GM18508 (cell line): ENCODE measurements at regions not wholly inside any gene's neighbourhood (a gene's known extent, or its start where the extent isn't known, plus 50 kb on each side); places are given as distances from the start of the nearest gene placed in this dataset.
"Not testable (repeated sequence)": the region's sequence is repeated elsewhere in the genome, so short reads cannot be mapped to it uniquely, and the experiment has no call there.

Source experiments
- ATAC-seq: cut with Tn5 transposase; IDR thresholded peaks from one replicate; pipeline ENCODE4 v1.9.1; 2021; ENCODE audit warnings: moderate number of reproducible peaks; ENCODE audit not compliant: insufficient read depth, unreplicated experiment

- ATAC-seq = no peak
These were observed 370.1 kb upstream of the ONECUT1 start for GRCh38 chr15:53160092-53160704.

GRCh38 chr15:53159458-53159857 lies 369.3 kb upstream of the ONECUT1 start:
- no peak for ATAC-seq

GRCh38 chr15:53158995-53159394 lies 368.9 kb upstream of the ONECUT1 start:
- no peak for ATAC-seq

DNA sequence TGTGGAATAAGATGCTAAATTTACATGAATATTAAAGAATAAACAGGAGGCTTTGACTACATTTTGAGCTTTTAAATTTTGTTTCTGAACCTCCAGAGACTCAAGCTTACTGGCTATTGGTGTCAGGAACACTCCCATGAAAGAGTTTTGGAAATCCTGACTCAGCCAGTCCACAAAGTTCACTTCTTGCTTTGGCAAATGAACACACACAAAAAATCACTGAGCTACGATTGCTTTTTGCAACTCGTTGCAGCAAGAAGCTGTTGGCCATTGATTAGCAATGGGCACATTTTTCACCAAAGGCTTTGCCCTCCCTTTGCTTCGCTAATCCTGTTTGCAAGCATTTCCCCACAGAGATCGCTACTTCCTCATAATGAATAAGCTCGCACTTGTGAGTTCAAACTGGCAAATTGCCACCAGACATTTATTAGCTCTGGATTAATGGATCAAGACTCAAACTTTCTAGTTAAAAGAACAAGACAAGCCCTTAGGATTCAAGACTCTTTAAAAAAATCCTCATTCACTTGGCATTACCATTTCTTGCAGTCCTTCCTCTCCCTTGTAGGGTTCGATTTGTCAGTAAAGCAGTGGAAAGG lies 343.2 kb upstream of the ONECUT1 start:
- no peak for ATAC-seq

DNA sequence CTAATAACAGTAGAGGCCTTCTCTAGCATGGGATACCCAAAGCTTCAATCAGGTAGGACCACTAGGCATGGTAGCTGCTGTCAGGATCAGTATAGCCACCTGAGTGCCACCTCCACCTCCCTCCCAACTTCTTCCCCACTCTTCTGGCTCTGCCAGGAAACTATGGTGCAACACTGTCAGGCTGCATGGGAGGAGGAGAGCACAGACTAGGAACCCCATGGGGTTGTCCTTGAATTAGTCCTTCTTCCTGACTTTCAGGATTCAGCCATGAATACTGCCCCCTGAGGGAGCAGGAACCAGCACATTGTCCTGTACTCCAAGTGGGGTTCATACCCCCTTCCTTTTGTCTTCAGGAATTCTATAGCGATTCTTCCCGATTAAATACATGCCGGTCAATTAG lies 340.8 kb upstream of the ONECUT1 start:
- no peak for ATAC-seq

DNA sequence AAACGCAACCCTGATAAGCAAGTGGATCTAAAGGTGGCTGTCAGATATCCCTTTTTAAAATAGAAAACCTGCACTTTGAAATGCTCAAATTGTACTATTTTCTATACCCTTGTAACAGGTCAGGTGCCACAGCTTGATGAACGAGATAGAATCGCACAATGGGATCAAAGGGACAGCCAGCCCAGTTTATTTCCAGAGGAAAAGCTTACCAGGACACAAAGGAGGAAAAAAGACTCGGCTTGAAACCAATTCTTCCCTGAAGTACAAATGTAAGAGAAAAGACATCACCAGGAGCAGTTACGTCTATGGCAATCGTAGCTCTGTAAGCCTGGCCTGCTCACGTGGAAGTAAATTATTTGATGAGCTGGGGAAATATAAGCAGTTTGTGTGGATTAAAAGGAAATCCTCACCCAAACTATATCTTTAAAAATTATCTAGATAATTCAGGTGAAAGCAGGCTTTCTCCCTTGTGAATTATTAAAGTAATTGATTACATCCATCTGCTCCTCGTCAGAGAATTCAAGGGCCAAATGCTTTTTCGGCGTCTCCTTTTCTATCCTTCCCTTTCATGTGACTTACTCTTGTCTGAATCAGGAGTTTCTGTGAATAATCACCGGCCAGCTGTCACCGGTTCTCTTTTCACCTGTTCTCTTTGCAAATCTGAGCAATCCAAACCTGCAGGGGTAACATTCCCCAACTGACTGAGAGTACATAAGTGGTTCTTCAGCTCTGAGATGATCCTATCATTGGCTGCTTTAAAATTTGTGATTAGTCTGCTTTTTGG lies 339.2 kb upstream of the ONECUT1 start:
- ATAC-seq = no peak

DNA sequence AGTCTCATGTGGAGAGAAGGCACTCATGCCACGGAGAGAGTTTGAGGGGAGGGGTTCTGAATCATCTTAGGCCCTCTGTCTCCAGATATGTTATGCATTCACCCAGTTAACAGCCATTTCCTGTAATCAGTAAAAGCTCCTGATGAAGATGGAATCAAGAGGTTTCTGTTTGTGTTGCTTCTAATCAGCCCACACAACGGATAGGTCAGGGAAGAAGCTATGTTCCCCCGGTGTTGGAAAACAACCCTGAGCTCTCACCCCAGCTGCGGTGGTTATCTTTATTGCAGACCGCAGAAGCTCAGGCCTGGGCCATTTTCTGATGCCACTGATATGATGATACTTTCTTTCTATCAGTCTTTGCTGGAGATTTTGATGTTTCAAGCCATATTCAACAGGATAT lies 338.5 kb upstream of the ONECUT1 start:
- no peak for ATAC-seq

DNA sequence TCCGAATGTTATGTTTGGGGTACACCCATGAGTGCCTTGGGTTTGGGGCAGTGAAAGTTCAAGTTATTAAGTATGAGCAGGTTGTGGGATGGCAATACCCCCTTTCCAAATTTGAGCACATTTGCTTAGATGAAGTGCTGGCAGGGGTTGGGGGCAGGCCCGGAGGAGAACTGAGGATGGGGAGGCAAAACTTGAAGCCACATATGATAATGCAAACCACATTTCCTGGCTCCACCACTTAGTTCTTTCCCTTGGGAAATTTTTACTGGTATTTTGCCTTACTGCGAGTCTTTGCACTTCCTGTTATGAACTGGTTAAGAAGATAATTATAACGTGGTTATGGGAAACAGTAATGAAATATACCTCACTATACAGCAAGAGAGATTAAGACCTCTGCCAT lies 336.0 kb upstream of the ONECUT1 start:
- ATAC-seq = no peak

GRCh38 chr15:53122818-53123217 lies 332.7 kb upstream of the ONECUT1 start:
- ATAC-seq = no peak

GRCh38 chr15:53116915-53117314 lies 326.8 kb upstream of the ONECUT1 start:
- not testable (repeated sequence) for ATAC-seq

GRCh38 chr15:53116169-53116568 lies 326.0 kb upstream of the ONECUT1 start:
- no peak for ATAC-seq

DNA sequence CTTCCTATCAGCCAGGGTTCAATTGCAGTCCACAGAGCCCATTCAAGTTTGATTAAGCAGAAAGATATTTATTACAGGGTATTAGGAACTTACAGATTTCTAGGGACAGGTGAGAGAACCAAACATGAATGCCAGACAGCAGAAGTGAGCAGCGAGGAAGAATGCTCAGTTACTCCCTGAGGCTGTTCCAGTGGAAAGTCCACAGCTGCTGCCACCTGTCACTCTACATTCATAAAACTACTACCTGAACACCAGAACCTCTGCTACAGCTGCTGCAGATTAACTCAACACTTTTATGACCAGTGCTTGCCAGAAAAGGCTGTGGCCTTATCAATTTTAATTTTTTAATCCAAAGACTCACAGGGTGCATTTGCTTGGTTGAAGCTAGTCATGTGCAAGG lies 325.4 kb upstream of the ONECUT1 start:
- ATAC-seq = no peak

DNA sequence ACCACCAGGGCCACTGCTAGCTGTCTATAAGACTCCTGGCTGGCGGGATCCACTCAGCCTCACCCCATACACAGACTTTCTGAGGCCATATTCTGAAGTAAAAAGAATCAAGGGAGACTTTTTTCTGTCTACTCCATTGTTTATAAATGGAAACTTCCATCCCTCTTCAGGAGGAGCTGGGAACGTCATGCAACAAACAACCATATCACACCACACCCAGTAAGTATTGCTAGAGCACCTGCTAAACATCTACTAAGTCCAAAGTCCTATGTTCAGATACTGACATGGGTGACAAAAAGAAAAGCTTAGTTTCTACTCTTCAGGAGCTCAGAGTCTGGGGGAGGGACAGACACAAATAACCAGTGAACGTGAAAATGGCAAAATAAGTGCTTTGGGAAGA lies 324.8 kb upstream of the ONECUT1 start:
- ATAC-seq = no peak

- no peak for ATAC-seq
These were observed 320.9 kb upstream of the ONECUT1 start for GRCh38 chr15:53110999-53111398.

- no peak for ATAC-seq
These were observed 318.2 kb upstream of the ONECUT1 start for GRCh38 chr15:53108319-53108718.

- ATAC-seq = no peak
These were observed 317.7 kb upstream of the ONECUT1 start for GRCh38 chr15:53107855-53108254.

GRCh38 chr15:53106505-53107286 lies 316.6 kb upstream of the ONECUT1 start:
- ATAC-seq = no peak

GRCh38 chr15:53102483-53102882 lies 312.3 kb upstream of the ONECUT1 start:
- no peak for ATAC-seq

DNA sequence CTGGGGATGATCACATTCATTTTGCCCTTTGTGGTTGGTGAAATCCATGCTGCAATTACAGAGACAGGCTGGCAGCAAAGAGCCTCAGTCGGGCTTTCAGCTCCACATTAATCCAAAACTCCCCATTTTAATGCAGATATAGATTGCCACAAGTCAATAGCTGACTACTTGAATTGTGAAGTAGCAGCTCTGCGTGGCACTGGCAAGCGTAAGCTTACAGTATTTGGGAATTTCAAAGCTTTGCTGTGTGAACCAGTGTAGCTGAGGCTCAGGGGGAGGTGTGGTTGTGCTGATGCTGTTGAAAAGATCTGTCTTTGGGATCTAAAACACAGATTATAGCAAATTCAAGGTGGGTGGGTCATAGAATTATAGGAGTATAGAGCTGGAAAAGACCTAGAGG lies 290.3 kb upstream of the ONECUT1 start:
- ATAC-seq = no peak

GRCh38 chr15:53074221-53074620 lies 284.1 kb upstream of the ONECUT1 start:
- no peak for ATAC-seq

DNA sequence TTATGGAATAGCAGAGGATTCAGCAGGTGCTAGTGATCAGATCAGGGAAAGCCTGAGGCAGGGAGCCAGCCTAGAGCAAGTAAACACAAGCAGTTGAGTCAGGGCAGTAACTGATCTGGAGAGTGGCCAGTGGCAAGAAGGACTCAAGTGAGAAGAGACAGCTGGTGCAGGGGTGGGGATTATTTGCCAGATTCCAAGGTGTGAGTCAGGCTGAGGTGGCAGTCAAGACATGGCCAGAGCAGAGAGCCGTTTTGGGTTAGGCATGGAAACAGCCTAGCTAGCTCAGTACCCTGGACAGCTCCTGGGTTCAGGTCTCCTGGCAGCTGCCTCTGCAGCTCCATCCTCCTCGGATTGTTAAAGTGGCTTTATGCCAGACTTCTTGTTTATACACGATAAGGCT lies 281.9 kb upstream of the ONECUT1 start:
- ATAC-seq = no peak
